ENCODE measurements at regions not wholly inside any gene's neighbourhood (a gene's known extent, or its start where the extent isn't known, plus 50 kb on each side); places are given as distances from the start of the nearest gene placed in this dataset.

- Mint-ChIP-seq H3K4me3 (no peak overlapping the region), H3K36me3 (ENCODE audit: low read depth) (no peaks in the 10 kb centered on the region), H3K9me3 (no peaks in the 10 kb centered on the region), H3K27me3 (no peaks in the 10 kb centered on the region), H3K27ac (no peak overlapping the region), H3K4me1 (ENCODE audit: low read depth) (no peaks in the 10 kb centered on the region)
- H3K4me1 ChIP-seq (ENCODE audit: insufficient read depth, low read length), result no peaks in the 10 kb centered on the region
- no peaks in the 10 kb centered on the region for H3K36me3 ChIP-seq (ENCODE audit: insufficient read depth, low read length)
- TF ChIP-seq CTCF (IDR thresholded peaks at IDR 0.05), result no peak
- DNase-seq (no peak), ATAC-seq (ENCODE audit: poor library complexity) (no peak)
- ChIA-PET POLR2A (no interaction called here), CTCF (no interaction called here)
- intact Hi-C loops (cut with DNase I, micrococcal nuclease), result no loop called here
- H3K27ac ChIP-seq (ENCODE audit: low read depth in 1 of 2, low read length in 2 of 2), result no peak overlapping the region
- H3K9me3 ChIP-seq (ENCODE audit: control insufficient read depth in 1 of 2, insufficient read depth in 1 of 2, low read length in 2 of 2), result no peaks in the 10 kb centered on the region
- no peak overlapping the region for H3K4me3 ChIP-seq (ENCODE audit: low read length)
- no peaks in the 10 kb centered on the region for H3K27me3 ChIP-seq (ENCODE audit: control insufficient read depth in 1 of 2, insufficient read depth in 2 of 2, low read length in 2 of 2)
These were observed 109.1 kb downstream of the TASL start for GRCh38 chrX:30468471-30468870.
